ENCODE measurements at regions not wholly inside any gene's neighbourhood (a gene's known extent, or its start where the extent isn't known, plus 50 kb on each side); places are given as distances from the start of the nearest gene placed in this dataset.

GRCh38 chr2:52929412-52929811 is 838.2 kb upstream of the CHAC2 start:
- no peak for DNase-seq

GRCh38 chr2:52919673-52920072 is 847.9 kb upstream of the CHAC2 start:
- no peak for DNase-seq

- DNase-seq = no peak
Observed at GRCh38 chr2:52918551-52918950, 849.1 kb upstream of the CHAC2 start.

GRCh38 chr2:52916981-52917380 is 850.6 kb upstream of the CHAC2 start:
- DNase-seq = no peak

GRCh38 chr2:52904355-52904891 is 863.2 kb upstream of the CHAC2 start:
- DNase-seq = no peak

GRCh38 chr2:52897511-52898044 is 870.0 kb upstream of the CHAC2 start:
- DNase-seq = no peak

GRCh38 chr2:52895726-52896340 is 871.8 kb upstream of the CHAC2 start:
- no peak for DNase-seq

- no peak for DNase-seq
Observed at GRCh38 chr2:52886556-52886955, 881.0 kb upstream of the CHAC2 start.

- no peak for DNase-seq
Observed at GRCh38 chr2:52884761-52885352, 882.7 kb upstream of the CHAC2 start.

GRCh38 chr2:52882974-52883373 is 884.6 kb upstream of the CHAC2 start:
- DNase-seq = no peak

- no peak for DNase-seq
Observed at GRCh38 chr2:52881606-52882005, 886.0 kb upstream of the CHAC2 start.

GRCh38 chr2:52880872-52881271 is 886.7 kb upstream of the CHAC2 start:
- DNase-seq = no peak

GRCh38 chr2:52879561-52879960 is 888.0 kb upstream of the CHAC2 start:
- no peak for DNase-seq

GRCh38 chr2:52877703-52878102 is 889.9 kb upstream of the CHAC2 start:
- no peak for DNase-seq

- DNase-seq = no peak
Observed at GRCh38 chr2:52874466-52875106, 893.0 kb upstream of the CHAC2 start.

- DNase-seq = no peak
Observed at GRCh38 chr2:52862801-52863200, 904.8 kb upstream of the CHAC2 start.

GRCh38 chr2:52861596-52861995 is 906.0 kb upstream of the CHAC2 start:
- no peak for DNase-seq

GRCh38 chr2:52859065-52859464 is 908.5 kb upstream of the CHAC2 start:
- no peak for DNase-seq

GRCh38 chr2:52857722-52858121 is 909.9 kb upstream of the CHAC2 start:
- DNase-seq = no peak

- DNase-seq = no peak
Observed at GRCh38 chr2:52852006-52852405, 915.6 kb upstream of the CHAC2 start.

- DNase-seq = no peak
Observed at GRCh38 chr2:52844701-52845423, 922.7 kb upstream of the CHAC2 start.

- DNase-seq = no peak
Observed at GRCh38 chr2:52835909-52836308, 931.7 kb upstream of the CHAC2 start.

- DNase-seq = no peak
Observed at GRCh38 chr2:52831216-52831615, 936.4 kb upstream of the CHAC2 start.

Measured in GDM1 (cell line).